GM12878 (cell line): ENCODE measurements at regions not wholly inside any gene's neighbourhood (a gene's known extent, or its start where the extent isn't known, plus 50 kb on each side); places are given as distances from the start of the nearest gene placed in this dataset.

Source experiments
- ATAC-seq: fragments of 200-7000 bp; cut with Tn5 transposase; 3 replicates; pipeline ENCODE4 v1.9.1; 2020; ENCODE audit warnings: mild to moderate bottlenecking, moderate library complexity
- BruUV-seq: library from RNA; stranded (reverse); fragments of 400-500 nt; replicated peaks from 2 replicates; lab custom pipeline; 2021; lab: Mats Ljungman, UMichigan
- CTCF ChIA-PET: fragments of 300-600 bp; sonication (Branson Sonifier 250); formaldehyde crosslinking; extraction: SDS; loops from one replicate; lab custom pipeline; 2021; ENCODE audit warnings: inconsistent platforms; lab: Yijun Ruan, JAX
- POLR2A ChIA-PET: fragments of 350-600 bp; formaldehyde crosslinking; extraction: SDS; loops from one replicate; lab custom pipeline; 2021; ENCODE audit warnings: inconsistent platforms; lab: Charles Lee
- RAD21 ChIA-PET: fragments of 300-600 bp; sonication (Branson Sonifier 250); formaldehyde crosslinking; loops from one replicate; lab custom pipeline; 2023; ENCODE audit warnings: antibody characterized with exemption; ENCODE audit not compliant: unreplicated experiment; lab: Charles Lee
- SMC1A ChIA-PET: fragments of 300-600 bp; sonication (Branson Sonifier 250); formaldehyde crosslinking; loops from one replicate; lab custom pipeline; 2023; ENCODE audit not compliant: unreplicated experiment, uncharacterized antibody; lab: Charles Lee
- DNase-seq: peaks from one replicate; pipeline ENCODE4 v3.0.0-alpha.2; 2011; ENCODE audit warnings: low read depth, low spot score
- FAIRE-seq: peaks from 3 replicates; lab custom pipeline; 2011; peaks lifted over from hg19 to GRCh38; lab: Jason Lieb, UNC
- H2AFZ ChIP-seq: 2 replicates; pipeline ENCODE4 v1.6.0; 2011; ENCODE audit warnings: low read depth, low read length, control low read depth; ENCODE audit not compliant: control insufficient read depth
- H3K27ac ChIP-seq: 2 replicates; pipeline ENCODE4 v1.5.1; 2011; ENCODE audit warnings: control low read depth; ENCODE audit not compliant: control insufficient read depth, insufficient read depth
- H3K27me3 ChIP-seq, 2 experiments: replicated peaks in 1 of 2; 2 replicates each; pipeline versions ENCODE4 v1.6.0 to v1.6.1; 2011; ENCODE audit warnings: low read length in 1 of 2; ENCODE audit not compliant: control insufficient read depth in 2 of 2, insufficient read depth in 2 of 2
- H3K36me3 ChIP-seq, 2 experiments: 2 replicates each; pipeline ENCODE4 v1.5.1; 2011; ENCODE audit warnings: low read length in 1 of 2; ENCODE audit not compliant: control insufficient read depth in 2 of 2, insufficient read depth in 2 of 2
- H3K4me1 ChIP-seq: 2 replicates; pipeline ENCODE4 v1.6.1; 2011; ENCODE audit warnings: mild to moderate bottlenecking, low read length, moderate library complexity, mixed read lengths; ENCODE audit not compliant: control insufficient read depth, insufficient read depth
- H3K4me2 ChIP-seq: 2 replicates; pipeline ENCODE4 v1.6.0; 2011; ENCODE audit warnings: control low read depth; ENCODE audit not compliant: control insufficient read depth, insufficient read depth
- H3K4me3 ChIP-seq: fragments of 200-600 bp; sonication (generic); 2 replicates; pipeline ENCODE4 v1.5.1; 2016
- H3K79me2 ChIP-seq: 2 replicates; pipeline ENCODE4 v1.6.0; 2011; ENCODE audit warnings: low read length; ENCODE audit not compliant: control insufficient read depth, insufficient read depth
- H3K9ac ChIP-seq: 2 replicates; pipeline ENCODE4 v1.8.0; 2011; ENCODE audit warnings: low read length, control low read depth, mixed read lengths; ENCODE audit not compliant: control insufficient read depth, insufficient read depth
- H3K9me3 ChIP-seq: replicated peaks from 3 replicates; pipeline ENCODE4 v1.5.1; 2011; ENCODE audit warnings: mild to moderate bottlenecking, low read length; ENCODE audit not compliant: control insufficient read depth, insufficient read depth
- H4K20me1 ChIP-seq: 2 replicates; pipeline ENCODE4 v1.6.0; 2011; ENCODE audit not compliant: control insufficient read depth, insufficient read depth
- ATF2 ChIP-seq: IDR thresholded peaks from 2 replicates; pipeline ENCODE4 v1.6.1; 2012; ENCODE audit warnings: low read length, inconsistent platforms
- BMI1 ChIP-seq: fragments of 450-650 bp; IDR thresholded peaks from 2 replicates; pipeline ENCODE4 v1.6.1; 2016; ENCODE audit warnings: mild to moderate bottlenecking, moderate library complexity, borderline replicate concordance
- CREB1 ChIP-seq: IDR thresholded peaks from 2 replicates; pipeline ENCODE4 v1.6.1; 2012; ENCODE audit warnings: low read depth, mild to moderate bottlenecking, inconsistent platforms
- JUNB ChIP-seq: IDR thresholded peaks from 2 replicates; pipeline ENCODE4 v1.6.1; 2016; ENCODE audit warnings: antibody characterized with exemption, mild to moderate bottlenecking
- KLF5 ChIP-seq: fragments of 450-650 bp; IDR thresholded peaks from 2 replicates; pipeline ENCODE4 v1.6.1; 2014; ENCODE audit warnings: mild to moderate bottlenecking; ENCODE audit not compliant: partially characterized antibody
- MTA3 ChIP-seq: IDR thresholded peaks from 2 replicates; pipeline ENCODE4 v1.6.1; 2012; ENCODE audit warnings: low read length, inconsistent platforms, borderline replicate concordance
- NRF1 ChIP-seq: conservative IDR thresholded peaks from 2 replicates; pipeline ENCODE4 v1.6.1; 2011; ENCODE audit warnings: mild to moderate bottlenecking, low read depth, low read length, improper control_type of control experiment
- PAX5 ChIP-seq: IDR thresholded peaks from 2 replicates; pipeline ENCODE4 v1.6.1; 2011; ENCODE audit warnings: low read depth, low read length, borderline replicate concordance
- RCOR1 ChIP-seq: conservative IDR thresholded peaks from 2 replicates; pipeline ENCODE4 v1.6.1; 2012; ENCODE audit warnings: low read depth, low read length, improper control_type of control experiment
- RFX5 ChIP-seq: IDR thresholded peaks from 2 replicates; pipeline ENCODE4 v1.6.1; 2011; ENCODE audit warnings: low read depth, low read length, improper control_type of control experiment
- SIX5 ChIP-seq: IDR thresholded peaks from 2 replicates; pipeline ENCODE4 v1.6.1; 2011; ENCODE audit warnings: mild to moderate bottlenecking, low read depth, low read length, moderate library complexity; ENCODE audit not compliant: severe bottlenecking
- SMC3 ChIP-seq: IDR thresholded peaks from 2 replicates; pipeline ENCODE4 v1.6.1; 2011; ENCODE audit warnings: low read length, improper control_type of control experiment, borderline replicate concordance
- TCF12 ChIP-seq: IDR thresholded peaks from 2 replicates; pipeline ENCODE4 v1.6.1; 2011; ENCODE audit warnings: low read depth, mild to moderate bottlenecking, low read length
- TCF7 ChIP-seq: IDR thresholded peaks from 2 replicates; pipeline ENCODE4 v1.6.1; 2014; ENCODE audit warnings: antibody characterized with exemption, borderline replicate concordance
- USF2 ChIP-seq: IDR thresholded peaks from 2 replicates; pipeline ENCODE4 v1.6.1; 2011; ENCODE audit warnings: low read depth, low read length, improper control_type of control experiment, borderline replicate concordance
- ZBTB33 ChIP-seq: fragments of 450-650 bp; IDR thresholded peaks from 2 replicates; pipeline ENCODE4 v1.6.1; 2017; ENCODE audit warnings: mild to moderate bottlenecking
- ZNF217 ChIP-seq: fragments of 450-650 bp; IDR thresholded peaks from 2 replicates; pipeline ENCODE4 v1.6.1; 2017; ENCODE audit warnings: antibody characterized with exemption, mild to moderate bottlenecking
- ZNF274 ChIP-seq: IDR thresholded peaks from one replicate; pipeline ENCODE4 v1.8.0; 2011; ENCODE audit not compliant: insufficient read length, insufficient read depth
- ZSCAN29 ChIP-seq: fragments of 450-650 bp; IDR thresholded peaks from 2 replicates; pipeline ENCODE4 v1.6.1; 2017; ENCODE audit warnings: mild to moderate bottlenecking, moderate library complexity
- ZZZ3 ChIP-seq: IDR thresholded peaks from 2 replicates; pipeline ENCODE4 v1.6.1; 2011; ENCODE audit warnings: low read depth; ENCODE audit not compliant: control insufficient read depth, insufficient read length
- WGBS: methylation state at CpG from one replicate; pipeline ENCODE4 v1.1.6; 2016; ENCODE audit warnings: low lambda C conversion rate; ENCODE audit not compliant: insufficient replicate concordance, insufficient coverage; ENCODE audit errors: missing lambda C conversion rate; 5-methylcytosine and 5-hydroxymethylcytosine counted together
- in situ Hi-C: fragments of 300-500 bp; cut with MboI; formaldehyde crosslinking; loops from 9 replicates; pipeline ENCODE4 v1.14.3; 2018; ENCODE audit warnings: mixed read lengths
- intact Hi-C: fragments of 100-400 bp; cut with micrococcal nuclease; formaldehyde crosslinking; loops from one replicate; pipeline ENCODE4 v1.14.2; 2022; ENCODE audit not compliant: unreplicated experiment

- TF ChIP-seq ZBTB33 (no peak), ZSCAN29 (no peak), BMI1 (no peak), KLF5 (no peak)
Measured at GRCh38 chr2:129880971-129881370, 98.5 kb upstream of the RAB6C start (continued).

- no peaks in the 10 kb centered on the region for H3K9me3 ChIP-seq
- POLR2A ChIA-PET = no interaction called here
- H3K9ac ChIP-seq = no peak overlapping the region
- no peak for FAIRE-seq
- H3K79me2 ChIP-seq = no peaks in the 10 kb centered on the region
- H4K20me1 ChIP-seq = no peaks in the 10 kb centered on the region
- TF ChIP-seq CREB1 (no peak), RFX5 (no peak), SIX5 (no peak), NRF1 (no peak), ZNF217 (no peak), JUNB (no peak), USF2 (no peak), ZZZ3 (no peak), TCF12 (no peak), ZNF274 (no peak), MTA3 (no peak), RCOR1 (no peak), PAX5 (no peak), SMC3 (no peak), TCF7 (no peak), ATF2 (no peak)
- TF ChIP-seq, all 136 proteins: peak for 0
- no peak overlapping the region for H3K4me3 ChIP-seq
- CTCF ChIA-PET = no interaction called here
- RAD21 ChIA-PET = no interaction called here
- DNase-seq = no peak
- H3K4me2 ChIP-seq = no peak overlapping the region
- intact Hi-C loops (no loop called here), in situ Hi-C loops (no loop called here)
- no peaks in the 10 kb centered on the region for H3K36me3 ChIP-seq
- no peaks in the 10 kb centered on the region for H3K4me1 ChIP-seq
- SMC1A ChIA-PET = no interaction called here
- H3K27me3 ChIP-seq = no peaks in the 10 kb centered on the region; a peak in 1 of 4 replicates
- H3K27ac ChIP-seq = no peak overlapping the region
- WGBS = 5% methylated on average over 4 of the region's 4 CpGs
- no peak for ATAC-seq
- no peak overlapping the region for H2AFZ ChIP-seq
- BruUV-seq = no TSS peak
Measured at GRCh38 chr2:129881786-129882396, 97.6 kb upstream of the RAB6C start.
